ENCODE measurements at regions not wholly inside any gene's neighbourhood (a gene's known extent, or its start where the extent isn't known, plus 50 kb on each side); places are given as distances from the start of the nearest gene placed in this dataset.

DNA sequence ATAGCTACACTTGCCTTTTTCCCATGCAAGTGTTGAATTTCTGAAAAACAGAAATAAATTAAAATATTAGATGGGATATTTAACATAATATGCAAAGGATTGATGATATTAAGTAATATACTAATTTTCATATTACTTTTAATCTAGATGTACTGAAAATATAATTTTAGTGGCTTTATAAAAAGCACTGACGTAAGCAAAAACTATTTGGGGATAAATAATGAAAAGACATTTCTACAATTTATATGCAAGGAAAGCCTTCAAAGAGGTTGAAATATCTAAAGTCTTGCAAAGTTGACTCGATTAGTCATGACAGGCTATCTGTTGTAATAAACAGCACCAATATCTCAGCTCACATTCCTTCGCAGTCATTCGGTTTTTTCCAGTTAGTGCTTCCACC is 94.9 kb upstream of the ABCB5 start:
- H3K27ac Mint-ChIP-seq: no peak overlapping the region
- Histone ChIP-seq H3K27ac (ENCODE audit: low read depth, low read length) (no peak overlapping the region), H3K36me3 (ENCODE audit: insufficient read depth, low read length) (no peaks in the 10 kb centered on the region), H3K27me3 (ENCODE audit: insufficient read depth, low read length) (no peaks in the 10 kb centered on the region), H3K4me3 (ENCODE audit: low read length in 2 of 2) (no peak overlapping the region), H3K4me1 (ENCODE audit: insufficient read depth, low read length) (no peaks in the 10 kb centered on the region), H3K9me3 (ENCODE audit: control insufficient read depth in 1 of 2, low read length in 2 of 2) (no peaks in the 10 kb centered on the region)
- CTCF ChIA-PET (ENCODE audit: partially characterized antibody): no interaction called here
- no peak for DNase-seq
- H3K9me3 Mint-ChIP-seq: peaks cover 0 to 10% (median 2%) of the 10 kb centered on the region in 8 donors
- no peaks in the 10 kb centered on the region for H3K27me3 Mint-ChIP-seq
- no peaks in the 10 kb centered on the region for H3K36me3 Mint-ChIP-seq
- intact Hi-C loops (cut with micrococcal nuclease): no loop called here
- no peaks in the 10 kb centered on the region for H3K4me1 Mint-ChIP-seq
- no peak overlapping the region for H3K4me3 Mint-ChIP-seq
- POLR2A ChIA-PET (ENCODE audit: partially characterized antibody): no interaction called here

DNA sequence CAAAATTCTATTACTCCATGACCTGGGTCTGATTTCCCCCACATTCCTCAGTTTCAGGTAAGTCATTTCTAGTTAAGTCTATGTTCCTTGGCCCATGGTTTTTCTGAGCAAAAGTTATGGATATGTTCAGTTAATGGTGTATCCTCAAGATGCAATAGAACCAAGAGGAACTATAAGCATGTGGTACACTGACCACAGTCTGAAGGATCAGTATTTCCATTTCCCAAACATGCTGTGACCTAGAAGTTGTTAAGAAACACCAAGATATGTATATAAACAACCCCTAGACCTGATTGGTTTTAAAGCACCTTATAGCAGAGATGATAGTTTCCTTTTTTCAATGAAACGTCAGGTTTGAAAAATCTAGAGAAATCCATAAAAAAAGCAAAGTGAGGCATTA is 94.2 kb upstream of the ABCB5 start:
- no peak for DNase-seq
- H3K9me3 Mint-ChIP-seq: peaks cover 0 to 10% (median 2%) of the 10 kb centered on the region in 8 donors
- no peak overlapping the region for H3K4me3 Mint-ChIP-seq
- H3K4me1 Mint-ChIP-seq: no peaks in the 10 kb centered on the region
- ChIA-PET CTCF (ENCODE audit: partially characterized antibody) (no interaction called here), POLR2A (ENCODE audit: partially characterized antibody) (no interaction called here)
- H3K4me3 ChIP-seq (ENCODE audit: low read length in 2 of 2): no peak overlapping the region
- no peaks in the 10 kb centered on the region for H3K36me3 Mint-ChIP-seq
- H3K36me3 ChIP-seq (ENCODE audit: insufficient read depth, low read length): no peaks in the 10 kb centered on the region
- no peaks in the 10 kb centered on the region for H3K4me1 ChIP-seq (ENCODE audit: insufficient read depth, low read length)
- no peak overlapping the region for H3K27ac Mint-ChIP-seq
- H3K9me3 ChIP-seq (ENCODE audit: control insufficient read depth in 1 of 2, low read length in 2 of 2): no peaks in the 10 kb centered on the region
- no peak overlapping the region for H3K27ac ChIP-seq (ENCODE audit: low read depth, low read length)
- no peaks in the 10 kb centered on the region for H3K27me3 ChIP-seq (ENCODE audit: insufficient read depth, low read length)
- intact Hi-C loops (cut with micrococcal nuclease): no loop called here
- no peaks in the 10 kb centered on the region for H3K27me3 Mint-ChIP-seq

- POLR2A ChIA-PET (ENCODE audit: partially characterized antibody): no interaction called here
- H3K36me3 ChIP-seq (ENCODE audit: insufficient read depth, low read length): no peaks in the 10 kb centered on the region
- no peak overlapping the region for H3K27ac Mint-ChIP-seq
- no peaks in the 10 kb centered on the region for H3K27me3 ChIP-seq (ENCODE audit: insufficient read depth, low read length)
- no peaks in the 10 kb centered on the region for H3K36me3 Mint-ChIP-seq
- no peaks in the 10 kb centered on the region for H3K4me1 Mint-ChIP-seq
- CTCF ChIA-PET (ENCODE audit: partially characterized antibody): no interaction called here
- H3K27me3 Mint-ChIP-seq: no peaks in the 10 kb centered on the region
- no peak overlapping the region for H3K4me3 Mint-ChIP-seq
- H3K4me1 ChIP-seq (ENCODE audit: insufficient read depth, low read length): no peaks in the 10 kb centered on the region
- intact Hi-C loops (cut with micrococcal nuclease): no loop called here
- no peak overlapping the region for H3K27ac ChIP-seq (ENCODE audit: low read depth, low read length)
- no peaks in the 10 kb centered on the region for H3K9me3 ChIP-seq (ENCODE audit: control insufficient read depth in 1 of 2, low read length in 2 of 2)
- peaks cover 0 to 3% (median 0%) of the 10 kb centered on the region in 8 donors for H3K9me3 Mint-ChIP-seq
- no peak for DNase-seq
- H3K4me3 ChIP-seq (ENCODE audit: low read length in 2 of 2): no peak overlapping the region
These were observed 86.2 kb upstream of the ABCB5 start for GRCh38 chr7:20529260-20529659.

DNA sequence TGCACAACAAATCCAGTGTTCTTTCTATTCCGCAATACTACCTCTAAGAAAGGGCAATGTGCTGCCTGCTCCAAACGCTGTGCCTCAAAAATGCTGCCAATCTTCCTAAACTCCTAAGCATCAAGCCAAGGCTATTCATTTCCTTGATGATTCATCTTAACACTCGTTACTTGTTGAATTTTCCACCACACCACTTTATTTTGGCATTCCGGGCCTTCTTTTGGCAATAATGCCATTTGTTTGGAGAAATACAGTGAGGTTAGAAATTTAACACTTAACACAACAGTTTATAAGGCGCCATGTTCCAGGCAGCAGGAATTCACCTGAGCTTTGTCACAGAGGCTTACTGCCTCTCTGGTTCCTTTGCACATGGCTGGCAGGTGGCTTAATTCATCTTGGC is 82.6 kb upstream of the ABCB5 start:
- POLR2A ChIA-PET (ENCODE audit: partially characterized antibody): no interaction called here
- H3K4me1 ChIP-seq (ENCODE audit: insufficient read depth, low read length): no peaks in the 10 kb centered on the region
- H3K4me1 Mint-ChIP-seq: no peaks in the 10 kb centered on the region
- H3K9me3 ChIP-seq (ENCODE audit: control insufficient read depth in 1 of 2, low read length in 2 of 2): no peaks in the 10 kb centered on the region
- H3K27me3 ChIP-seq (ENCODE audit: insufficient read depth, low read length): no peaks in the 10 kb centered on the region
- peaks cover 0 to 4% (median 0%) of the 10 kb centered on the region in 8 donors for H3K9me3 Mint-ChIP-seq
- intact Hi-C loops (cut with micrococcal nuclease): no loop called here
- no peaks in the 10 kb centered on the region for H3K36me3 ChIP-seq (ENCODE audit: insufficient read depth, low read length)
- H3K27me3 Mint-ChIP-seq: no peaks in the 10 kb centered on the region
- H3K36me3 Mint-ChIP-seq: no peaks in the 10 kb centered on the region
- CTCF ChIA-PET (ENCODE audit: partially characterized antibody): no interaction called here
- no peak overlapping the region for H3K27ac ChIP-seq (ENCODE audit: low read depth, low read length)
- DNase-seq: no peak
- no peak overlapping the region for H3K4me3 ChIP-seq (ENCODE audit: low read length in 2 of 2)
- H3K27ac Mint-ChIP-seq: no peak overlapping the region
- H3K4me3 Mint-ChIP-seq: no peak overlapping the region

- no peaks in the 10 kb centered on the region for H3K4me1 ChIP-seq (ENCODE audit: insufficient read depth, low read length)
- H3K9me3 ChIP-seq (ENCODE audit: control insufficient read depth in 1 of 2, low read length in 2 of 2): no peaks in the 10 kb centered on the region
- peaks cover 0 to 2% (median under 1%) of the 10 kb centered on the region in 8 donors for H3K9me3 Mint-ChIP-seq
- no peak overlapping the region for H3K4me3 Mint-ChIP-seq
- no peak overlapping the region for H3K4me3 ChIP-seq (ENCODE audit: low read length in 2 of 2)
- no peak overlapping the region for H3K27ac Mint-ChIP-seq
- no peaks in the 10 kb centered on the region for H3K36me3 ChIP-seq (ENCODE audit: insufficient read depth, low read length)
- H3K27ac ChIP-seq (ENCODE audit: low read depth, low read length): no peak overlapping the region
- H3K4me1 Mint-ChIP-seq: no peaks in the 10 kb centered on the region
- DNase-seq: no peak
- intact Hi-C loops (cut with micrococcal nuclease): no loop called here
- POLR2A ChIA-PET (ENCODE audit: partially characterized antibody): no interaction called here
- no peaks in the 10 kb centered on the region for H3K27me3 Mint-ChIP-seq
- CTCF ChIA-PET (ENCODE audit: partially characterized antibody): no interaction called here
- H3K27me3 ChIP-seq (ENCODE audit: insufficient read depth, low read length): no peaks in the 10 kb centered on the region
- H3K36me3 Mint-ChIP-seq: no peaks in the 10 kb centered on the region
These were observed 80.9 kb upstream of the ABCB5 start for GRCh38 chr7:20534543-20534942.

GRCh38 chr7:20535541-20535940 is 79.9 kb upstream of the ABCB5 start:
- ChIA-PET POLR2A (ENCODE audit: partially characterized antibody) (no interaction called here), CTCF (ENCODE audit: partially characterized antibody) (no interaction called here)
- Histone ChIP-seq H3K27ac (ENCODE audit: low read depth, low read length) (no peak overlapping the region), H3K36me3 (ENCODE audit: insufficient read depth, low read length) (no peaks in the 10 kb centered on the region), H3K27me3 (ENCODE audit: insufficient read depth, low read length) (no peaks in the 10 kb centered on the region), H3K9me3 (ENCODE audit: control insufficient read depth in 1 of 2, low read length in 2 of 2) (no peaks in the 10 kb centered on the region), H3K4me3 (ENCODE audit: low read length in 2 of 2) (no peak overlapping the region), H3K4me1 (ENCODE audit: insufficient read depth, low read length) (no peaks in the 10 kb centered on the region)
- Mint-ChIP-seq H3K36me3 (no peaks in the 10 kb centered on the region), H3K4me3 (no peak overlapping the region), H3K4me1 (no peaks in the 10 kb centered on the region), H3K9me3 (peaks cover 0 to 9% (median 2%) of the 10 kb centered on the region in 8 donors), H3K27ac (no peak overlapping the region), H3K27me3 (no peaks in the 10 kb centered on the region)
- intact Hi-C loops (cut with micrococcal nuclease): no loop called here
- DNase-seq: no peak

GRCh38 chr7:20539201-20539600 is 76.3 kb upstream of the ABCB5 start:
- H3K9me3 Mint-ChIP-seq: peaks cover 0 to 9% (median 2%) of the 10 kb centered on the region in 8 donors
- Histone ChIP-seq H3K27ac (ENCODE audit: low read depth, low read length) (no peak overlapping the region), H3K36me3 (ENCODE audit: insufficient read depth, low read length) (no peaks in the 10 kb centered on the region), H3K27me3 (ENCODE audit: insufficient read depth, low read length) (no peaks in the 10 kb centered on the region), H3K9me3 (ENCODE audit: control insufficient read depth in 1 of 2, low read length in 2 of 2) (no peaks in the 10 kb centered on the region), H3K4me3 (ENCODE audit: low read length in 2 of 2) (no peak overlapping the region), H3K4me1 (ENCODE audit: insufficient read depth, low read length) (no peaks in the 10 kb centered on the region)
- intact Hi-C loops (cut with micrococcal nuclease): no loop called here
- H3K27ac Mint-ChIP-seq: no peak overlapping the region
- H3K4me1 Mint-ChIP-seq: no peaks in the 10 kb centered on the region
- H3K27me3 Mint-ChIP-seq: no peaks in the 10 kb centered on the region
- DNase-seq: no peak
- POLR2A ChIA-PET (ENCODE audit: partially characterized antibody): no interaction called here
- H3K36me3 Mint-ChIP-seq: no peaks in the 10 kb centered on the region
- H3K4me3 Mint-ChIP-seq: no peak overlapping the region
- CTCF ChIA-PET (ENCODE audit: partially characterized antibody): no interaction called here

DNA sequence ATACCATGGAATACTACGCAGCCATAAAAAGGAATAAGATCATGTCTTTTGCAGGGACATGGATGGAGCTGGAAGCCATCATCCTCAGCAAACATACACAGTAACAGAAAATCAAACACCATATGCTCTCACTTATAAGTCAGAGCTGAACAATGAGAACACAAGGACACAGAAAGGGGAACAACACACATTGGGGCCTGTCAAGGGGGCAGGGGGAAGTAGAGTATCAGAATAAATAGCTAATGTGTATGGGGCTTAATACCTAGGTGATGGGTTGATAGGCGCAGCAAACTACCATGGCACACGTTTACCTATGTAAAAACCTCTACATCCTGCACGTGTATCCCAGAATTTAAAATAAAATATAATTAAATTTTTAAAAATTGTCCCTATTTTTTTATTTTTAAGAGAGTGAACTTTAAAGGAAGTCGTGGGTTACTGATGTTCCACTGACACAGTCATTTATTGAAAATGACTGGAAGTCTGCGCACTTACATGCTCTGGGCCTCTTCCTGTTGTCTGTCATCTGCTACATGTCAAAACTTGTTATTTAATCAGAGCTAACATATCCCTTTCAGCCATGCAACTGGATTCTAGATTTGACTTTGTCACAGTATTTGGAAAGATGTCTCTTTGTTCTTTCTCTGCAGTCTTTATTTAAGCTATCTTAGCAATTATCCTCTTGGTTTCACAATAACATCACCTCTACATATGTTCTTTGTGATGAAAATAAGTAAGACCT is 73.7 kb upstream of the ABCB5 start:
- intact Hi-C loops (cut with micrococcal nuclease): no loop called here
- DNase-seq: no peak

More for the DNA sequence above, 73.7 kb upstream of the ABCB5 start:
- no peak overlapping the region for H3K4me3 Mint-ChIP-seq
- Histone ChIP-seq H3K27me3 (ENCODE audit: insufficient read depth, low read length) (no peaks in the 10 kb centered on the region), H3K9me3 (ENCODE audit: control insufficient read depth in 1 of 2, low read length in 2 of 2) (no peaks in the 10 kb centered on the region), H3K36me3 (ENCODE audit: insufficient read depth, low read length) (no peaks in the 10 kb centered on the region), H3K4me3 (ENCODE audit: low read length in 2 of 2) (no peak overlapping the region), H3K4me1 (ENCODE audit: insufficient read depth, low read length) (no peaks in the 10 kb centered on the region), H3K27ac (ENCODE audit: low read depth, low read length) (no peak overlapping the region)
- no peak overlapping the region for H3K27ac Mint-ChIP-seq
- no peaks in the 10 kb centered on the region for H3K36me3 Mint-ChIP-seq
- ChIA-PET CTCF (ENCODE audit: partially characterized antibody) (no interaction called here), POLR2A (ENCODE audit: partially characterized antibody) (no interaction called here)
- H3K4me1 Mint-ChIP-seq: no peaks in the 10 kb centered on the region
- H3K9me3 Mint-ChIP-seq: peaks cover 0 to 9% (median 2%) of the 10 kb centered on the region in 8 donors
- no peaks in the 10 kb centered on the region for H3K27me3 Mint-ChIP-seq
